ENCODE measurements at regions not wholly inside any gene's neighbourhood (a gene's known extent, or its start where the extent isn't known, plus 50 kb on each side); places are given as distances from the start of the nearest gene placed in this dataset.

DNA sequence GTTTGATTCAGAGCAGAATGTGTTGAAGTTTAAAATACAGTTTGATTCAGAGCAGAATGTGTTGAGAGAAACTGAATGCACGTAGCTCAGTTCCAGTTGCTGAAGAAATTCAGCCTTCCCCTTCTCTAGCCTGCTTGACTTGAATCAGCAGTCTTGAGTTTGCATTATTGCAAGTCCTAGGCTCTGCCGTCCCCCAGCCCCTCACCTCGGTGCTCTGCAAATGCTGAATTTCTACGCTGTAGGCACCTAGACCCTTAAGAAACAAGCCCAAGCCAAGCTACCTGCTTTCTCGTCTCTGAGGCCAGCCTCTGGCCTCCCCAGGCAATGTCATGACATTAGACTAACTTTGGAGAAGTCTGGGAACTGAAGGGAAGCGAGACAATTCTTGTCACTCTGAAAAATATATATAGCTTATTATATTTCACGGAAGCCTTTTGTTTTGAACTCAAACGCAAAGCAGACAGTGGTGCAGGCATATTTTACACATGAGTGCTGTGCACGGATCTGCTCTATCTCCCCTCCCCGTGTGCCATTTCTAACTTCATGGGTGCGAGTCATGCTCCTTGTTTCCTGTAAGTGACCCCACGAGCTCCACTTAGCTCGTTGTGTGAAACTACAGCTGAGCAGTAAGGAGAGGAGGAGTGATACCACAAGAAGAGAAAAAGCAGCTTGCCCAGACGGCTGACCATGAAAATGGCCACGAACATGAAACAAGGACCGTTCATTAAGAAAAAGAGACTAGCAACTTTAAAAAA, 71.4 kb upstream of the DUSP22 start:
- POLR2A ChIA-PET, result interaction anchor here (0.6 kb wide), 1 partner anchor 72 kb away, joined by 3 read pairs; no protein-coding TSS in a partner anchor
- H3K9me3 Mint-ChIP-seq (ENCODE audit: unreplicated experiment), result peaks cover 10% of the 10 kb centered on the region
- no peaks in the 10 kb centered on the region for H3K4me1 ChIP-seq
- no peak overlapping the region for H3K4me3 Mint-ChIP-seq (ENCODE audit: unreplicated experiment)
- BruUV-seq (replicated peaks), result no TSS peak
- H3K36me3 ChIP-seq (ENCODE audit: control insufficient read depth, insufficient read depth, low read length), result no peaks in the 10 kb centered on the region
- H3K4me3 ChIP-seq (ENCODE audit: low read depth, low read length), result no peak overlapping the region
- H3K27me3 ChIP-seq (replicated peaks; ENCODE audit: control insufficient read depth, insufficient read depth, low read length), result no peaks in the 10 kb centered on the region; the same call in 1 of the 2 replicates
- H3K4me1 Mint-ChIP-seq (ENCODE audit: low read depth, unreplicated experiment), result no peaks in the 10 kb centered on the region
- CTCF ChIA-PET, result no interaction called here
- H3K27ac Mint-ChIP-seq (ENCODE audit: unreplicated experiment), result no peak overlapping the region
- no peak for DNase-seq
- no peaks in the 10 kb centered on the region for H3K36me3 Mint-ChIP-seq (ENCODE audit: insufficient read depth, unreplicated experiment)
- intact Hi-C loops (cut with micrococcal nuclease; ENCODE audit: unreplicated experiment), result no loop called here
- TF ChIP-seq, protein P1, sequence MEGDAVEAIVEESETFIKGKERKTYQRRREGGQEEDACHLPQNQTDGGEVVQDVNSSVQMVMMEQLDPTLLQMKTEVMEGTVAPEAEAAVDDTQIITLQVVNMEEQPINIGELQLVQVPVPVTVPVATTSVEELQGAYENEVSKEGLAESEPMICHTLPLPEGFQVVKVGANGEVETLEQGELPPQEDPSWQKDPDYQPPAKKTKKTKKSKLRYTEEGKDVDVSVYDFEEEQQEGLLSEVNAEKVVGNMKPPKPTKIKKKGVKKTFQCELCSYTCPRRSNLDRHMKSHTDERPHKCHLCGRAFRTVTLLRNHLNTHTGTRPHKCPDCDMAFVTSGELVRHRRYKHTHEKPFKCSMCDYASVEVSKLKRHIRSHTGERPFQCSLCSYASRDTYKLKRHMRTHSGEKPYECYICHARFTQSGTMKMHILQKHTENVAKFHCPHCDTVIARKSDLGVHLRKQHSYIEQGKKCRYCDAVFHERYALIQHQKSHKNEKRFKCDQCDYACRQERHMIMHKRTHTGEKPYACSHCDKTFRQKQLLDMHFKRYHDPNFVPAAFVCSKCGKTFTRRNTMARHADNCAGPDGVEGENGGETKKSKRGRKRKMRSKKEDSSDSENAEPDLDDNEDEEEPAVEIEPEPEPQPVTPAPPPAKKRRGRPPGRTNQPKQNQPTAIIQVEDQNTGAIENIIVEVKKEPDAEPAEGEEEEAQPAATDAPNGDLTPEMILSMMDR (IDR thresholded peaks at IDR 0.05; ENCODE audit: insufficient read depth in 1 of 2, low read depth in 1 of 2, low read length in 1 of 2, severe bottlenecking in 1 of 2, unreplicated experiment in 1 of 2), result no peak
- H3K9me3 ChIP-seq, result no peaks in the 10 kb centered on the region
- H3K27me3 Mint-ChIP-seq (ENCODE audit: insufficient read depth, unreplicated experiment), result no peaks in the 10 kb centered on the region

DNA sequence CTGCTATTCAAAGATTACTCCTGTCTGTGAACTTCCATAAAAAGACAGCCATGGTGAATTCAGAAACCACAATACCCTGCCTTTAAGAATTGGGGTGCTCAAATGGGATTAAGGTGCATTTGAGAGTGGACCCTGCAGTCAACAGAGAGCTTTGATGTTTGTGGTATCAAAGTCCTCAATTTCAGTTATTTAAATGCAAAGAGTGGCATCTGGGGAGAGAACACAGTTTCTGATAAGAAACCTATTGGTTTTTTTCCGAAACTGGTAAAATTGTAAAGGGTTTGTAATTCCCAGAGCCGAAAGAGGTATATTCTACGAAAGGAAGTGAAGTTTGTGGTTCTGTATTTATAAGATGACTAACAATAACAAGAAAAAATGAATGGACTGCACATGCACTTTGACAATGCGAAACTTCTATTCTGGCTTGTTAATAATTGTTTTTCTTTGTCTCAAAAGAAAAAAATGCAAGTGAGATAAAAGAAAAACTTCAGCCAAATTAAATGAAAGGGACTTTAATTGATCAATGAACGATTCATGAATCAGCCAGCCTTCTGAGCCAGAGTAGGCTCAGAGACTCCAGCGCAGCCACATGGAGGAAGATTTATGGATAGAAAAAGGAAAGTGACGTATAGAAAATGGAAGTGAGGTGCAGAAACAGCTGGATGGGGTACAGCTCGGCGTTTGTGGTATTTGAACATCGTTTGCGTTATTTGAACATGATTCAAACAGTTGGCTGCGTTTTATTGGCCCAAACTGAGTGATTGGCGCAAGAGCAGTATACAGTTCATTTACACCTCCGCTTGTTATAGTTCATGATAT, 70.5 kb upstream of the DUSP22 start:
- no TSS peak for BruUV-seq (replicated peaks)

DNA sequence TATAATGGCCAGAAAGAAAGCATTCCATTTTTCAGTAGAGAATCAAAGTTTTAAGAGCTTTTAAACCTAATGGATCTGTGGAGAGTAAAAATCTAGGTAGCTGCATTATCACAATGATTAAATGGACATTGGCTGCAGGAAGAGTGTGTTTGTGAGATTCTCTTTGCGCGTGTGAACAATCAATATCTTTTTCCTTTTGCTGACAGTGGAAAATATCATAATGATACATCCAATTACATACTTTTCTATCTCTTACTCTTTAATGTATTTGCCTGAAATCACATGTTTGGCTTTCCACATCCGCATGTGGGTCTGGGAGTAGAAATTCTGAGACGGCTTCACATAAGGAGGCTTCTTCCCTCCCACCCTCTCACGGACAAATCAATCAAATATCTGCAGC, 69.8 kb upstream of the DUSP22 start:
- no peaks in the 10 kb centered on the region for H3K4me1 ChIP-seq
- H3K27ac Mint-ChIP-seq (ENCODE audit: unreplicated experiment), result no peak overlapping the region
- POLR2A ChIA-PET, result no interaction called here
- no peak overlapping the region for H3K4me3 Mint-ChIP-seq (ENCODE audit: unreplicated experiment)
- CTCF ChIA-PET, result no interaction called here
- no peak overlapping the region for H3K4me3 ChIP-seq (ENCODE audit: low read depth, low read length)
- no peaks in the 10 kb centered on the region for H3K9me3 ChIP-seq
- no peaks in the 10 kb centered on the region for H3K36me3 ChIP-seq (ENCODE audit: control insufficient read depth, insufficient read depth, low read length)
- no peaks in the 10 kb centered on the region for H3K27me3 Mint-ChIP-seq (ENCODE audit: insufficient read depth, unreplicated experiment)
- intact Hi-C loops (cut with micrococcal nuclease; ENCODE audit: unreplicated experiment), result no loop called here
- H3K9me3 Mint-ChIP-seq (ENCODE audit: unreplicated experiment), result peaks cover 3% of the 10 kb centered on the region
- H3K27me3 ChIP-seq (replicated peaks; ENCODE audit: control insufficient read depth, insufficient read depth, low read length), result no peaks in the 10 kb centered on the region; the same call in 1 of the 2 replicates
- TF ChIP-seq, protein P1 (IDR thresholded peaks at IDR 0.05; ENCODE audit: insufficient read depth in 1 of 2, low read depth in 1 of 2, low read length in 1 of 2, severe bottlenecking in 1 of 2, unreplicated experiment in 1 of 2), result no peak
- no peaks in the 10 kb centered on the region for H3K4me1 Mint-ChIP-seq (ENCODE audit: low read depth, unreplicated experiment)
- no peak for DNase-seq
- H3K36me3 Mint-ChIP-seq (ENCODE audit: insufficient read depth, unreplicated experiment), result no peaks in the 10 kb centered on the region
- BruUV-seq (replicated peaks), result no TSS peak

More for the DNA sequence above, 70.5 kb upstream of the DUSP22 start:
- H3K4me3 ChIP-seq (ENCODE audit: low read depth, low read length), result no peak overlapping the region
- no peaks in the 10 kb centered on the region; the same call in 1 of the 2 replicates for H3K27me3 ChIP-seq (replicated peaks; ENCODE audit: control insufficient read depth, insufficient read depth, low read length)
- TF ChIP-seq, protein P1 (IDR thresholded peaks at IDR 0.05; ENCODE audit: insufficient read depth in 1 of 2, low read depth in 1 of 2, low read length in 1 of 2, severe bottlenecking in 1 of 2, unreplicated experiment in 1 of 2), result no peak
- H3K36me3 Mint-ChIP-seq (ENCODE audit: insufficient read depth, unreplicated experiment), result no peaks in the 10 kb centered on the region
- no peaks in the 10 kb centered on the region for H3K36me3 ChIP-seq (ENCODE audit: control insufficient read depth, insufficient read depth, low read length)
- DNase-seq, result no peak
- no peaks in the 10 kb centered on the region for H3K4me1 ChIP-seq
- no peaks in the 10 kb centered on the region for H3K9me3 ChIP-seq
- intact Hi-C loops (cut with micrococcal nuclease; ENCODE audit: unreplicated experiment), result no loop called here
- H3K4me1 Mint-ChIP-seq (ENCODE audit: low read depth, unreplicated experiment), result no peaks in the 10 kb centered on the region
- CTCF ChIA-PET, result no interaction called here
- H3K27me3 Mint-ChIP-seq (ENCODE audit: insufficient read depth, unreplicated experiment), result no peaks in the 10 kb centered on the region
- POLR2A ChIA-PET, result interaction anchor here (0.6 kb wide), 1 partner anchor 71 kb away, joined by 3 read pairs; no protein-coding TSS in a partner anchor
- H3K4me3 Mint-ChIP-seq (ENCODE audit: unreplicated experiment), result no peak overlapping the region
- H3K9me3 Mint-ChIP-seq (ENCODE audit: unreplicated experiment), result peaks cover 10% of the 10 kb centered on the region
- H3K27ac Mint-ChIP-seq (ENCODE audit: unreplicated experiment), result no peak overlapping the region
